A549 (cell line): ENCODE measurements at regions not wholly inside any gene's neighbourhood (a gene's known extent, or its start where the extent isn't known, plus 50 kb on each side); places are given as distances from the start of the nearest gene placed in this dataset.

Source experiments
- CTCF ChIP-seq: fragments of >200 bp; sonication (Bioruptor Twin); formaldehyde crosslinking; IDR thresholded peaks from 3 replicates; pipeline ENCODE4 v1.5.1; 2016
- EP300 ChIP-seq, 2 experiments: fragments of >200 bp; sonication (Bioruptor Twin); formaldehyde crosslinking; IDR thresholded peaks; 2 replicates in 1 of 2; 3 replicates in 1 of 2; pipeline ENCODE4 v1.6.1; 2016 to 2017
- ESRRA ChIP-seq: fragments of 150-350 bp; IDR thresholded peaks from 2 replicates; pipeline ENCODE4 v1.6.1; 2014; ENCODE audit warnings: mild to moderate bottlenecking, low read length, borderline replicate concordance
- FOSL2 ChIP-seq, 2 experiments: fragments of 450-650 bp in 1 of 2; fragments of >200 bp in 1 of 2; sonication (Bioruptor Twin) in 1 of 2; formaldehyde crosslinking; IDR thresholded peaks; 2 replicates each; pipeline versions ENCODE4 v1.5.0 to v1.6.1; 2016 to 2020; ENCODE audit warnings: mild to moderate bottlenecking in 1 of 2, moderate library complexity in 1 of 2
- MAFK ChIP-seq: fragments of 450-650 bp; IDR thresholded peaks from 2 replicates; pipeline ENCODE4 v1.6.1; 2014; ENCODE audit not compliant: partially characterized antibody
- MAX ChIP-seq: IDR thresholded peaks from 2 replicates; pipeline ENCODE4 v1.6.1; 2012
- NR3C1 ChIP-seq: fragments of >200 bp; sonication (Bioruptor Twin); formaldehyde crosslinking; IDR thresholded peaks from 3 replicates; pipeline ENCODE4 v1.6.1; 2017
- PHF8 ChIP-seq: fragments of 200-600 bp; sonication (generic); IDR thresholded peaks from 2 replicates; pipeline ENCODE4 v1.6.1; 2016; ENCODE audit warnings: low read depth, mild to moderate bottlenecking, antibody characterized with exemption, moderate library complexity, borderline replicate concordance
- RFX5 ChIP-seq: fragments of 450-650 bp; IDR thresholded peaks from 2 replicates; pipeline ENCODE4 v1.7.1; 2014; ENCODE audit warnings: antibody characterized with exemption, mild to moderate bottlenecking, moderate library complexity
- SMC3 ChIP-seq: fragments of >200 bp; sonication (Bioruptor Twin); formaldehyde crosslinking; IDR thresholded peaks from 3 replicates; pipeline ENCODE4 v1.6.1; 2018; ENCODE audit warnings: inconsistent platforms
- USF2 ChIP-seq: fragments of 450-650 bp; IDR thresholded peaks from 2 replicates; pipeline ENCODE4 v1.6.1; 2014; ENCODE audit warnings: antibody characterized with exemption
- ZSCAN20 ChIP-seq: fragments of 250-450 bp; sonication (Bioruptor Pico); IDR thresholded peaks from 2 replicates; pipeline ENCODE4 v1.8.0; 2022; ENCODE audit warnings: mild to moderate bottlenecking, moderate library complexity

- TF ChIP-seq CTCF (no peak), FOSL2 (IDR thresholded peaks at IDR 0.05) (no peak), FOSL2 (CRISPR knock-in tag; IDR thresholded peaks at IDR 0.05) (no peak), USF2 (no peak), MAX (no peak), ESRRA (no peak), NR3C1 (no peak), ZSCAN20 (no peak), SMC3 (no peak), RFX5 (no peak), EP300 (IDR thresholded peaks at IDR 0.05) (no peak), PHF8 (no peak), MAFK (no peak)
Measured at GRCh38 chr14:71594821-71595220, 337.4 kb upstream of the RGS6 start.
